ENCODE measurements at regions not wholly inside any gene's neighbourhood (a gene's known extent, or its start where the extent isn't known, plus 50 kb on each side); places are given as distances from the start of the nearest gene placed in this dataset.

- DNase-seq = no peak
Observed at GRCh38 chr14:100659345-100660001, 67.2 kb upstream of the DLK1 start.

GRCh38 chr14:100660498-100660881 is 66.2 kb upstream of the DLK1 start:
- no peak for DNase-seq

- no peak for DNase-seq
Observed at GRCh38 chr14:100660882-100661635, 65.6 kb upstream of the DLK1 start.

DNA sequence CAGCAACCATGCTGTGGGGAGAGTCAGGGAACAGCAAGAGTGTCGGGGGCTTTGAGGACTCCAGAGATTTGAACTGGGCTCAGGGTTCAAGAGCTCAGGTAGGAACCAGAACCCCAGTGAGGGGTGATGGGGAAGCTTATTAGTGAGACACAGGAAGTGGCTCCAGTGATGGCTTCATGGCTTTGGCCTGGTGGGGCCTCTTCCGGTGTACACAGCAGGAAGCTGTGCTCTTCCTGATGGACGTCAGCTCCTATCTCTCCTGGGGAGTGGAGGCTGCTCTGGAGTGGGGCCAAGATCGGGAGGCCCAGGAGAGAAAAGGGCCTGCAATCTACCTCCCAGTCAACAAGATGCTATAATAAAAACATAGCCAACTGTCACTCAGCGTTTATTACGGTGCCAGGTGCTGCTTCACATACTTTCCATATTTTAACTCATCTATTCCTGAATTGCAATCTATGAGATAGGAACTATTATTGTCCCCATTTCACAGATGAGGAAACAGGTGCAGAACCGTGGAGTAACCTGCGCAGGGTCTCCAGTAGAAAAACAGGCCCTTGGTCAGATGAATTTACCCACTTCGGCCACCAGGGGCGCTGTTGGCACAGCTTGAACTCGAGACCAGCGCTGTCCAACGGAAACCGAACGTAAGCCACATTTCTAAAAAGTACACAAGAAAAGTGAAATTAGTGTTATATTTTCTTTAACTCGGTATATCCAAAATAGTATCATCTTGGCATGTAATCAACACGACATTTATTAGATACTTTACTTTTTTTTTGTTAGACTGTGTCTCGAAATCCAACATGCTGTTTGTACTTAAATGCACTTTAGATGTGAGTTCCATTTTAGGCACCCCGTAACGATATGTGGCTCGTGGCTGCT is 63.6 kb upstream of the DLK1 start:
- no peak for DNase-seq

- no peak for DNase-seq
Observed at GRCh38 chr14:100663761-100664052, 63.0 kb upstream of the DLK1 start.

- DNase-seq = no peak
Observed at GRCh38 chr14:100664231-100664630, 62.5 kb upstream of the DLK1 start.

GRCh38 chr14:100664841-100665510 is 61.7 kb upstream of the DLK1 start:
- no peak for DNase-seq

GRCh38 chr14:100665511-100666032 is 61.1 kb upstream of the DLK1 start:
- DNase-seq = no peak

GRCh38 chr14:100666403-100666802 is 60.3 kb upstream of the DLK1 start:
- DNase-seq = no peak

- no peak for DNase-seq
Observed at GRCh38 chr14:100666851-100667250, 59.8 kb upstream of the DLK1 start.

DNA sequence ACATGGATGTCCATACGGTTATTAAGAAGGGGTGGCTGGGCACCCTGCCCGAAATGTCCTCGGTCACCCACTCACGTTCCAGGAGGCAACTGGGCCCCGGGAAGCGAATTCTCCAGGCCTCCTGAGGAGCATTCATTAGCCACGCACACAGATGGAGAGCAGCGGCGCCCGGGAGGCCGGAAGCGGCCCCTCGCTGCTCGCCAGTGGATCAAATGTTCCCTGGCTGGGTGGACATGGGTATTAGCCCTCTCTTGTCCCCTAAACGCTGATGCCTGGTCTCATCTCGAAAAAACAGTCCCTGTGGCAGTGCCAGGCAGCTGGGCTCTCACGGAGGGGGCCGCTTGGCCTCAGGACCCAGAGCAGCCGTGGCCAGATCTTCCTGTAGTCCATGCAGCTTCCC is 59.0 kb upstream of the DLK1 start:
- DNase-seq = no peak

- DNase-seq = no peak
Observed at GRCh38 chr14:100668352-100668751, 58.3 kb upstream of the DLK1 start.

DNA sequence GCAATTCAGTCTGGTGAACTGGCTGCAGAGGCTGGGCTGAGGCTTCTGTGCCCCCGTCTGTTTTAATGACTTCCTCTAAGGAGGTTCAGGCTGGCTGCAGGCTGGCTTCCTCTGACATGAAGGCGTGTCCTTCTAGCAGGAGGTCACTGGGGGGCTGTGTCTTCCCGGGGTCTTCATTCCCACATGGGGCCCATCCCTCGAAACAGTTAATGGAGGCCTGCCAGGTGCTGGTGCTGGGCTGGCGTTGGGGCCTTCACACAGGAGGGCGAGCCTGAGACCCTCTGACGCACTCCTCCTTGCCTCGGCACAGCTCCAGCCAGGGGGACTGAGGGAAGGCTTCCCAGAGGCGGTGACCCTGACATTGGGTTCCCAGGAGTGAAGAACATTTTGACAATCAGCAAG is 57.7 kb upstream of the DLK1 start:
- DNase-seq = no peak

GRCh38 chr14:100669468-100669867 is 57.2 kb upstream of the DLK1 start:
- DNase-seq = no peak

- DNase-seq = no peak
Observed at GRCh38 chr14:100670017-100670752, 56.5 kb upstream of the DLK1 start.

GRCh38 chr14:100670753-100671049 is 56.0 kb upstream of the DLK1 start:
- DNase-seq = no peak

- DNase-seq = no peak
Observed at GRCh38 chr14:100671386-100671901, 55.2 kb upstream of the DLK1 start.

DNA sequence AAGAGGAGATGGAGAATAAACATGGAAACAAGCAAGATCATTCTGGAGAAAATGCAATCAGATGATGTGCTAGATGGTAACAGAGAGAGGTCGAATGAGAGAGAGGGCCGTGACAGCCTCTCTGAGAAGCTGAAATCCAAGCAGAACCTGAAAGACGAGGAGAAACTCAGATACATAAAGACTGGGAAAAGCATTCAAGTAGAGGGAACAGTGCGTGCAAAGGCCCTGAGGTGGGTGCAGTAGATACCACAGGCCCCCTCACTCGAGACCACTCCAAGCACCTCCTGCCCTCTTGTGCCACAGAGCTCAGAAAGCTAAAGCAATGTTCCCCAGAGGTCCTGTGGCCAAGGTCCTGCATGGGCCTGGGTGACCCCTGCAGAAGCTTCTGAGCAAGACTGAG is 54.8 kb upstream of the DLK1 start:
- DNase-seq = no peak

DNA sequence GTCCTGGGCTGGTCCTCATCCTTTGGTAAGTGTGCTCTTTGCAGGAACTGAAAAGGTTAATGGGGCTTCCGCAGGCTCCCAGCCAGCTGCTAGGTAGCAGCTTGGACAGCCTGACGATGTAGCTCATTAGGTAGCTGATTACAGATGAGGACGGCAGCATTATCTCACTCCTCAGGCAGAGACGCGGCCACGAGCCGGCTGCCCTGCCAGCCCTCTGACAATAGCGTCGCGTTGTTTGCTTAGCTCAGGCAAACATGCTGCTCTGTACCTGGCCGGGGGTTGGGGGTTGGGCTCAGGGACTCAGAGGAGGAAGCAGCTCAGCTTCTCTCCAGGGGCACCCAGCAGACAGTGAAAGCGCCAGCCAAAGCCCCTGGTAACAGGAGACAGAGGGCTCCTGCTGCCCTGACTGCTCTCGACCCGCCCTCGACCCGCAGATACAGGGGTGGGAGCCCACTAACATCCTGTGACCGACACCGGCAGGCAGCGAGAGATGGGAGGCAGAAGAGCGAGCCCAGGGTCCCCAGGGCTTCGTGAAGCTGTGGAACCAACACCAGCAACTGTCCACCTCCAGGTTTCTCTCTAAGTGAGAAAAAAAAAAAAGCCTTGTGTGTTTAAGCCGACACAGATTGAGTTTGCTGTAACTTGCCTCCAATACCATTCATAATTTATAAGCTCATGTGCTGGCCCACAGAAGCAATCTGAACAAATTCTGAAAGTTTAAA is 53.4 kb upstream of the DLK1 start:
- DNase-seq = peak; percentile 51

DNA sequence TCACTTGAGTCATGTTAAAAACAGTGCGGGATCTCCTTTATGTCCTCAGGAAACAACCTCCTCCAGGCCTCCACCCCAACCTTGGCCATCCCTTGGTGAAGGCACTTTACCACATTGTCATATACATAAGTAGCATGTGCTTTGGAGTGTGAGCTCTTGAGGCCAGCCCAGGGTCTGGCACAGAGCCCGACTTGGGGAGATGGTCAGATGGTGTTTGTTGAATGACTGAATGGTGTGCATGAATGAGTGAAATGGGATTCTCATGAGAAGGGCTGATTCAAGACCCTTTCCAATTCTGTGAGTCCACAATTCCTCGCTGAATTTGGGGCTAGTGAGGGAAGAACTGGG is 52.9 kb upstream of the DLK1 start:
- DNase-seq = peak; percentile 7

DNA sequence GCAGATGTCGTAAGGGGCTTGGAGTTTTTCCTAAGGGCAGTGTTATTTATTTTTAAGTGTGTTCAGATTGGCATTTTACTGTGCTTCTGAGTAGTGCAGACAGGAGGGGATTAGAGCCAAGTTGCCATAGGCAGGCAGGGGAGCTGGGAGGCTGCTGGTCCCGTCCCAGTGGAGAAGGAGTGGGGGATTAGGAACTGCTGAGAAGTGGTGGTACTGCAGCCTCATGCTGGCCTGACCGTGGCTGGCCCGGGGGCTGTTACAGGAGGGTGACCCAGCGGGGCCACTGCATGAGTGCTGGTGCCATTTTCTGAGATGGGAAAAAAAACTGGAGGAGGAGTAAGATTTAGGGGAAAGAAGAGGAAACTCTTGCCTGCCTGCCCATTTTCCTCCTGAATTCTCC is 52.3 kb upstream of the DLK1 start:
- no peak for DNase-seq
